ENCODE measurements at regions not wholly inside any gene's neighbourhood (a gene's known extent, or its start where the extent isn't known, plus 50 kb on each side); places are given as distances from the start of the nearest gene placed in this dataset.

DNA sequence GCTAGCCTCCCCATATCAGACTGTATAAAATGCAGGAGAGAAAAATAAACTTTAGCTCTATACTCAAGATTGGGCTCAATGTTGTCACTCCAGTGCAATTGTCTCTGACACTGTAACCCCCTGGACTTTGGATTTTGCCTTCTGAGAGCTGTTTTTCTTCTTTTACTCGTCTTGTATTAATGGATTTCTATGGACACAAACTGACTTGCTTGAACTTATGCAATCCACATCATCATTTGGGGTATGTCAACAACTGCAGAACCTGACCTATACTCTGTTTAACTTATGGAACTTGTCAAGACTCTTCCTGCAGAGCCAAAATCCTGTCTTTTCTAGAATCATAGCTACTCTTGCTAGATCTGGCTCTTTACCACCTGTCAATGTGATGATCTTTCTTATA lies 257.8 kb upstream of the DCC start:
- Histone ChIP-seq H4K8ac (replicated peaks; ENCODE audit: insufficient read length, low read depth, low read length) (no peak overlapping the region), H3K4me2 (ENCODE audit: insufficient read depth, insufficient read length, low read length) (no peak overlapping the region), H3K56ac (ENCODE audit: insufficient read length, low read depth, low read length) (no peak overlapping the region), H3K27me3 (ENCODE audit: insufficient read depth, low read length) (no peaks in the 10 kb centered on the region), H4K20me1 (ENCODE audit: control insufficient read depth, insufficient read depth, insufficient read length) (no peaks in the 10 kb centered on the region), H2AFZ (ENCODE audit: low read length) (no peak overlapping the region), H4K5ac (ENCODE audit: insufficient read length, low read depth, low read length) (no peak overlapping the region), H3K9me3 (ENCODE audit: control insufficient read depth, low read depth, low read length) (no peaks in the 10 kb centered on the region), H3K14ac (ENCODE audit: insufficient read depth, low read length) (no peak overlapping the region), H3K79me2 (ENCODE audit: insufficient read depth, low read length) (no peaks in the 10 kb centered on the region), H3K4me1 (ENCODE audit: insufficient read depth, low read length) (no peaks in the 10 kb centered on the region), H3K4ac (ENCODE audit: low read depth, low read length) (no peak overlapping the region), H3T11ph (ENCODE audit: low read length) (no peak overlapping the region), H2BK12ac (ENCODE audit: insufficient read length, low read depth, low read length) (no peak overlapping the region), H3K23ac (ENCODE audit: insufficient read length, low read depth, low read length) (no peak overlapping the region), H3K27ac (ENCODE audit: insufficient read length, low read depth, low read length) (no peak overlapping the region), H2BK5ac (ENCODE audit: insufficient read length, low read length) (no peak overlapping the region), H3K9ac (ENCODE audit: extremely low read depth, insufficient read length, low read length) (no peak overlapping the region), H2AK5ac (ENCODE audit: insufficient read length, low read length) (no peak overlapping the region), H3K18ac (ENCODE audit: insufficient read length, low read depth, low read length) (no peak overlapping the region), H2BK15ac (ENCODE audit: low read depth, low read length) (no peak overlapping the region), H3K23me2 (ENCODE audit: insufficient read length, low read depth, low read length, poor library complexity, severe bottlenecking) (no peaks in the 10 kb centered on the region), H4K91ac (ENCODE audit: insufficient read length, low read depth, low read length) (no peak overlapping the region), H3K79me1 (ENCODE audit: insufficient read depth, low read depth, low read length, poor library complexity, severe bottlenecking) (no peaks in the 10 kb centered on the region), H2BK120ac (ENCODE audit: low read depth, low read length, poor library complexity, severe bottlenecking) (no peak overlapping the region), H2BK20ac (ENCODE audit: low read depth, low read length, poor library complexity, severe bottlenecking) (no peak overlapping the region)
- Mint-ChIP-seq H3K36me3 (ENCODE audit: insufficient read depth in 1 of 3, low read depth in 3 of 3) (no peaks in the 10 kb centered on the region), H3K9me3 (no peaks in the 10 kb centered on the region), H3K27me3 (ENCODE audit: low read depth) (no peaks in the 10 kb centered on the region), H3K4me1 (peaks cover 4 to 7% of the 10 kb centered on the region in 2 experiments; a peak in 3 of 4 replicates), H3K4me3 (no peak overlapping the region), H3K27ac (no peak overlapping the region)
- no CpG with 5 or more reads among the region's 1 CpG for WGBS (ENCODE audit: extremely low coverage, insufficient read length, low lambda C conversion rate)
- DNase-seq: no peak
- TF ChIP-seq, protein P1, sequence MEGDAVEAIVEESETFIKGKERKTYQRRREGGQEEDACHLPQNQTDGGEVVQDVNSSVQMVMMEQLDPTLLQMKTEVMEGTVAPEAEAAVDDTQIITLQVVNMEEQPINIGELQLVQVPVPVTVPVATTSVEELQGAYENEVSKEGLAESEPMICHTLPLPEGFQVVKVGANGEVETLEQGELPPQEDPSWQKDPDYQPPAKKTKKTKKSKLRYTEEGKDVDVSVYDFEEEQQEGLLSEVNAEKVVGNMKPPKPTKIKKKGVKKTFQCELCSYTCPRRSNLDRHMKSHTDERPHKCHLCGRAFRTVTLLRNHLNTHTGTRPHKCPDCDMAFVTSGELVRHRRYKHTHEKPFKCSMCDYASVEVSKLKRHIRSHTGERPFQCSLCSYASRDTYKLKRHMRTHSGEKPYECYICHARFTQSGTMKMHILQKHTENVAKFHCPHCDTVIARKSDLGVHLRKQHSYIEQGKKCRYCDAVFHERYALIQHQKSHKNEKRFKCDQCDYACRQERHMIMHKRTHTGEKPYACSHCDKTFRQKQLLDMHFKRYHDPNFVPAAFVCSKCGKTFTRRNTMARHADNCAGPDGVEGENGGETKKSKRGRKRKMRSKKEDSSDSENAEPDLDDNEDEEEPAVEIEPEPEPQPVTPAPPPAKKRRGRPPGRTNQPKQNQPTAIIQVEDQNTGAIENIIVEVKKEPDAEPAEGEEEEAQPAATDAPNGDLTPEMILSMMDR (conservative IDR thresholded peaks at IDR 0.05): no peak
